ENCODE measurements at regions not wholly inside any gene's neighbourhood (a gene's known extent, or its start where the extent isn't known, plus 50 kb on each side); places are given as distances from the start of the nearest gene placed in this dataset.

GRCh38 chr3:177314897-177315296, 117.6 kb upstream of the TBL1XR1 start:
- ChIA-PET CTCF (ENCODE audit: low intra/inter-chr PET ratio, low total read pairs) (no interaction called here), POLR2A (no interaction called here)
- intact Hi-C loops (cut with micrococcal nuclease; ENCODE audit: unreplicated experiment) (no loop called here), in situ Hi-C loops (cut with HindIII; ENCODE audit: extremely low pct_ligation_motif_present, low pct_unique_long_range_greater_than_20kb) (no loop called here)
- Histone ChIP-seq H4K20me1 (ENCODE audit: insufficient read depth, low read length) (no peaks in the 10 kb centered on the region), H3K27me3 (ENCODE audit: control insufficient read depth in 1 of 2, insufficient read depth in 2 of 2, low read length in 2 of 2) (no peaks in the 10 kb centered on the region), H3K27ac (ENCODE audit: extremely low read length, insufficient read depth, low read length) (no peak overlapping the region), H3K79me2 (ENCODE audit: insufficient read depth, low read length) (no peaks in the 10 kb centered on the region), H3K4me1 (ENCODE audit: insufficient read depth, low read length) (no peaks in the 10 kb centered on the region), H3K36me3 (replicated peaks in 1 of 2; ENCODE audit: control insufficient read depth in 1 of 2, insufficient read depth in 2 of 2, low read length in 2 of 2) (no peaks in the 10 kb centered on the region), H3K4me3 (replicated peaks in 1 of 3; ENCODE audit: insufficient read depth in 1 of 3, low read depth in 2 of 3, low read length in 3 of 3) (no peak overlapping the region), H3K9me3 (ENCODE audit: low read length) (no peaks in the 10 kb centered on the region; the same call in 1 of the 2 replicates), H3K9ac (ENCODE audit: insufficient read depth, low read depth, low read length) (no peak overlapping the region), H2AFZ (ENCODE audit: low read length) (no peak overlapping the region), H3K4me2 (ENCODE audit: low read depth, low read length) (no peak overlapping the region)
- no peak for ATAC-seq
- DNase-seq (ENCODE audit: low spot score), result no peak
- 91% methylated on average over 3 of the region's 3 CpGs for WGBS (ENCODE audit: low lambda C conversion rate)
- no TSS peak for BruUV-seq (replicated peaks)
- no peak for FAIRE-seq
- no peak for TF ChIP-seq JUND (CRISPR knock-in tag; IDR thresholded peaks at IDR 0.05)
- TF ChIP-seq ZSCAN30 (CRISPR knock-in tag; IDR thresholded peaks at IDR 0.05), result no peak
- TF ChIP-seq NKX3-1 (CRISPR knock-in tag; IDR thresholded peaks at IDR 0.05), result no peak
- TF ChIP-seq GTF3A (CRISPR knock-in tag; conservative IDR thresholded peaks at IDR 0.05), result no peak
- TF ChIP-seq PBX2 (CRISPR knock-in tag; IDR thresholded peaks at IDR 0.05), result no peak
- no peak for TF ChIP-seq ZNF143 (CRISPR knock-in tag; IDR thresholded peaks at IDR 0.05)
- TF ChIP-seq RCOR2 (CRISPR knock-in tag; IDR thresholded peaks at IDR 0.05), result no peak
- no peak for TF ChIP-seq EEA1 (CRISPR knock-in tag; IDR thresholded peaks at IDR 0.05; ENCODE audit: borderline replicate concordance)
- no peak for TF ChIP-seq PRDM4 (CRISPR knock-in tag; IDR thresholded peaks at IDR 0.05; ENCODE audit: borderline replicate concordance)
- no peak for TF ChIP-seq ZFP36L1 (CRISPR knock-in tag; IDR thresholded peaks at IDR 0.05)
- TF ChIP-seq ZNF547 (CRISPR knock-in tag; IDR thresholded peaks at IDR 0.05), result no peak
- TF ChIP-seq ZNF83 (CRISPR knock-in tag; IDR thresholded peaks at IDR 0.05; ENCODE audit: borderline replicate concordance), result no peak
- no peak for TF ChIP-seq MED8 (CRISPR knock-in tag; IDR thresholded peaks at IDR 0.05; ENCODE audit: insufficient replicate concordance)
